ENCODE measurements at regions not wholly inside any gene's neighbourhood (a gene's known extent, or its start where the extent isn't known, plus 50 kb on each side); places are given as distances from the start of the nearest gene placed in this dataset.

DNA sequence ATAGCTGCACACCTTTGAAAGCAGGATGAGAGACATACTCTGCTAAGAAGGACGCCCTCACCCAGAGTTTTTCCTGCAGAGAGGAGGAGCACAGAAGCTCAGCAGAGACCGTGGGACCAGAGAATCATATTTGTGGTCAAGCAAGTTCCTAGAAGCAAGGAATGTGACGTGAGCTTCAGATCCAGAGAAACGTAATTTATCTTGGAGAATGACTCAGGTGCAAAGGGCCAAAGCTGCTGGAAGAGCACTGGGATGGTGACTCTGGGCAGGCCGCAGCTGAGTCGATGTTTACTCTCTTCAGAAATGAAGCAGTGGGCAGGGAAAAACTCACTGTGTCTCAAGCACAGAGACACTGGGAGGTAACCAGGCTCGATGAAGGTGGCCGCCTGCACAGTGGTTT lies 50.1 kb upstream of the IGFBP2 start:
- H3K4me3 ChIP-seq = no peak overlapping the region
- no peak for DNase-seq
- intact Hi-C loops (cut with DNase I; ENCODE audit: low total_unique reads) = no loop called here
- H3K9me3 ChIP-seq = no peaks in the 10 kb centered on the region
- H3K4me1 ChIP-seq = no peaks in the 10 kb centered on the region
- no peak for TF ChIP-seq POLR2A (IDR thresholded peaks at IDR 0.05)
- no peak for TF ChIP-seq CTCF (IDR thresholded peaks at IDR 0.05)
- no peak overlapping the region for H3K27ac ChIP-seq
- H3K27me3 ChIP-seq = no peaks in the 10 kb centered on the region
- no peaks in the 10 kb centered on the region for H3K36me3 ChIP-seq

Data from uterus (tissue), 3 donors.